ENCODE measurements at regions not wholly inside any gene's neighbourhood (a gene's known extent, or its start where the extent isn't known, plus 50 kb on each side); places are given as distances from the start of the nearest gene placed in this dataset.
"Not testable (repeated sequence)": the region's sequence is repeated elsewhere in the genome, so short reads cannot be mapped to it uniquely, and the experiment has no call there.

DNA sequence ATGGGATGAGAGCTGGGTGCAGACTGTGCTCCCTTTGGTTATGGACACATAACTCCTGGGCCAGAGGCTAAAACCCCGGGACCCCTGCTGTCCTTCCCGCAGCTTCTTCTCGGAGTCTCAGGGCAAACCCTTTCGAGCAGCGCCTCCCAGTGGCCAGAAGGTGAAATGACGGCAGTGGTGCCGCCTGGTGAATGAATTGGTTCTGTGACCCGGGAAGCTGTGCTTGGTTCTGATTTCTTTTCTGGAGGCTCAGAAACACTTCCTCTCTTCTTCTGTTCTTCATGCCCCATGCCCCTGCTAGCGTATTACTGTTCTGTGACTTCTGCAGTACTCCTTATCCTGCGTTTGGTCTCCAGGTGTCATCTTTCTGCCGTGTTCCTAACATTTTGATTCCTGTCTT is 104.7 kb upstream of the CCZ1B start:
- TF ChIP-seq, protein P1, sequence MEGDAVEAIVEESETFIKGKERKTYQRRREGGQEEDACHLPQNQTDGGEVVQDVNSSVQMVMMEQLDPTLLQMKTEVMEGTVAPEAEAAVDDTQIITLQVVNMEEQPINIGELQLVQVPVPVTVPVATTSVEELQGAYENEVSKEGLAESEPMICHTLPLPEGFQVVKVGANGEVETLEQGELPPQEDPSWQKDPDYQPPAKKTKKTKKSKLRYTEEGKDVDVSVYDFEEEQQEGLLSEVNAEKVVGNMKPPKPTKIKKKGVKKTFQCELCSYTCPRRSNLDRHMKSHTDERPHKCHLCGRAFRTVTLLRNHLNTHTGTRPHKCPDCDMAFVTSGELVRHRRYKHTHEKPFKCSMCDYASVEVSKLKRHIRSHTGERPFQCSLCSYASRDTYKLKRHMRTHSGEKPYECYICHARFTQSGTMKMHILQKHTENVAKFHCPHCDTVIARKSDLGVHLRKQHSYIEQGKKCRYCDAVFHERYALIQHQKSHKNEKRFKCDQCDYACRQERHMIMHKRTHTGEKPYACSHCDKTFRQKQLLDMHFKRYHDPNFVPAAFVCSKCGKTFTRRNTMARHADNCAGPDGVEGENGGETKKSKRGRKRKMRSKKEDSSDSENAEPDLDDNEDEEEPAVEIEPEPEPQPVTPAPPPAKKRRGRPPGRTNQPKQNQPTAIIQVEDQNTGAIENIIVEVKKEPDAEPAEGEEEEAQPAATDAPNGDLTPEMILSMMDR (conservative IDR thresholded peaks at IDR 0.05): peak; percentile 92
- not testable (repeated sequence) for H3K27ac ChIP-seq

DNA sequence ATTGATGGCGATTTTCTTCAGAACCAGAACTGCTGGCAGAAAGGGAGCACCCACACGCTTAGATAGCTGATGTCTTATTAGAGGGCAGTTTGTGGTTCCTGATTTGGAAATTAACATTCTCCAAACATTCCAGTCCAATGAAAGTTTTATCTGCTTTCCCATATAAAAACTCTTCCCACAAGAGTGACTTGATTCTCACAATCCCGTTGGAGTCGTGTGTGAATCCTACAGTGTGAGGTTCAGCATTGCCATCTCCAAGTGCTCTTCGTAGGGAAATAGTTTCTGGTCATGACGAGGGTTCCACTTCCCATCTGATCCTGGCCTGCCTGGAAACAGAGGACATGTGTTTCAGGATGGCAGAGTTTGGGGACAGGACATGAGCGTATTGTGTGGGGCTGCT is 105.4 kb upstream of the CCZ1B start:
- not testable (repeated sequence) for H3K27ac ChIP-seq

DNA sequence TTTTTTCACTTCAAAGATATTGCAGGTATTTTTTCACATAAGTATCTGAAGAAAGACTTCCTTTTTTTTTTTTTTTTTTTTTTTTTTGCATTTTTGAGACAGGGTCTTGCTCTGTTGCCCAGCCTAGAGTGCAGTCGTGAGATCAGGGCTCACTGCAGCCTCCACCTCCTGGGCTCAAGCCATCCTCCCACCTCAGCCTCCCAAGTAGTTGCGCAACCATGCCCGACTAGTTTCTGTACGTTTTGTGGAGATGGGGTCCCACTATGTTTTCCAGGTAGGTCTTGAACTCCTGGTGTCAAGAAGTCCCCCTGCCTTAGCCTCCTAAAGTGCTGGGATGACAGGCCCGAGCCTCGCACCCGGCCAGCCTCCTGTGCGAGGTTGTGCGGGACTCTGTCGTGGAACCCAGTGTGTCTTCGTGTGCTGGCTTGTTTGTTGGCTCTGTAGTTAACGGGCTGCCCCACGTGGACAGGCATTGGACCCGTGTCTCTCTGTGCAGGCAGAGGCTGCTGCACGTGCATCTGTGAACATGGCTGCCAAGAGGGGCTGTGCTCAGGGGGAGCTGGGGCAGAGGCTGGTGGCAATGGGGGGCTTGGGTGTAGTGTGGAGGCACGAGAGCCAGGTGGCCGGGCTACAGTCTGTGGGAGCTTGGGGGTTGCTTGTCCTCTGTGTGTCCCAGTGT is 108.0 kb upstream of the CCZ1B start:
- not testable (repeated sequence) for H3K27ac ChIP-seq

DNA sequence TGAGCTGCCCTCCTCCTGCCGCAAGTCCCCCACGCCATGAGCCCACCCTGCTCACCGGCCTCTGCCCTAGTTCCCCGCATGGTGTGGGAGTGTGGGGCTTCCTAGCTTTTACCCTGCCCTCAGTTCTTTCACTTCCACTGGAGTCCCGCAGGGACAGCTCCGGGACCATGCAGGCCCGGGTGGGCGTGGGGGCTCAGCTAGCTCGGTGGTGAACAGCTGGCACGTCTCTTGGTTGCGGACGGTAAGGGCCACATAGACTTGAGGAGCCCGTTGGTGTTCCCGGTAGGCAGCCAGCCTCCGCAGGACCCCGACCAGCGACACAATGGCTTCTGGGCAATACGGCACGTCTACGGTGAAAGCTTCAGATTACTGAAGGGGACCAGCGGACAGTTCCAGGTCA is 108.9 kb upstream of the CCZ1B start:
- H3K27ac ChIP-seq: no peak overlapping the region
- no peak for TF ChIP-seq ZFX (IDR thresholded peaks at IDR 0.05)
- TF ChIP-seq, protein P1 (conservative IDR thresholded peaks at IDR 0.05): no peak

DNA sequence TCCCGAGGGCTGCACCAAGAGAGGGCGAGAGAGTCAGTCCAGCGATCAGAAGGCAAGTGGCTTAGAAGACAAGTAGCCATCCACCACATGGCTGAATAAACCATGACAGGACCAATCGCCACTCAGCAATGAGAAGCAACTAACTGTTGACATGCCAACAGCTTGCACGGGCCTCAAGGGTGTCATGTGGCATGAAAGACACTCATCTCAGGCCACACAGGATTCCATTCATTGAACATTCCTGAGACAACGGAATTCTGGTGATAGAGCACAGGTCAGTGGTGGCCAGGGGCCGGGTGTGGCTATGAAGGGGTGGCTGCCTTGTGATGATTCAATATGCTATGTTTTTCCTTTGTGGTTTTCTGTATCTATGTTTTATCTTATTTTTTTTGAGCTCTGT is 110.6 kb upstream of the CCZ1B start:
- H3K27ac ChIP-seq: not testable (repeated sequence)

DNA sequence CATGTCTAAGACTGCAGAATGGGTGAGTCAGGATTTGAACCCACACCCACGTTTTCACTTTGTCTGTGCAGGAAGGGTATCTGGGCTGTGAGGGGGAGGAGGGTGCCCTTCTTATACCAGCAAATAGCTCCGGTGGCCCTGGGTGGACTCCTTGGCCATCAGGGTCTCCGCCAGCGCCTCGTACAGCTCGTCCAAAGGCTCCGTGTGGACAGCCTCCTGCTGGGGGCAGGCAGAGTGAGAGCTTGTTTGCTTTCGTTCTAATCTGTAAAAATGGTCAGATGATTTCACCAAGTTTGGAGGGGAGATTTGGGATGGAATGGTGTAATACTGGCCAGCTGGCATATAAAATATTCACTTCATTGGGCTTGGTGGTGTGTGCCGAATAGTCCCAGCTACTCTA is 111.7 kb upstream of the CCZ1B start:
- not testable (repeated sequence) for H3K27ac ChIP-seq

DNA sequence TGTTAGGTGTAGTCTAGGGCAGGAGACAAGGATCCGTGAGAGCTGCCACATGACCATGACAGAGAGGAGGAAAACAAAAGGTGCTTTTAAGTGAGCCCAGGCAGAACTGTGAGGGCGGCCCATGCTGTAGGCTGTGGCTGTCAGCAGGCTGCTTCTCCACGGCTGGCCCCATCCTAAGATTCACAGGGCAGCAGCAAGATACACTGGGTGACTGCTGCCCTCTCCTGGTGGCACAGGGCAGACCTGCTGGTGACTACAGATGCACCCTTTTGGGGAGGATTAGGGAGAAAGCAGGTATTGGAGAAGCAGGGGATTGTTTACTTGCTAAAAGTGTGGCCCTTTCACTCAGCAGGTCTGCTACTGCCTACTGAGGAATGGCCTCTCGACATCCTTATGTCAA is 112.2 kb upstream of the CCZ1B start:
- H3K27ac ChIP-seq: not testable (repeated sequence)
- TF ChIP-seq, protein P1 (conservative IDR thresholded peaks at IDR 0.05): peak; percentile 76

DNA sequence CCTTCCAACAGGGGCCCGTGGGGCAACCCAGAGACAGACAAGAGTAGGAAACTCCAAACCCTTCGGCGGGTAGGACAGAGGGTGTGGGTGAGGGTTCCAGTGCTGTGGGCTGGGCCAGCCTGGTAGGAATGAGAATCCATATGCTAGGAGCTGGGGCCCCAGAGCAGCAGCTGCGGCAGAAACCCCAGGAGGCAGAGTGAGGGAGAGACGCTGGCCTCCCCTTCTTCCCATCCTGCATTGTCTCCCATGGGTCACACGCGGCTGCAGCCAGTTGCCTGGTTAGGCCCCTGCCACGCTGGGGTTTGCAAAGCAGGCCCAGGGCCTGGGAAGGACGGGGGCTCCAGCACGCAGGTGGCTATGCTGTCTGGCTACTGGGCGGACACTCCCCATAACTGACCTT is 113.1 kb upstream of the CCZ1B start:
- H3K27ac ChIP-seq: not testable (repeated sequence)

DNA sequence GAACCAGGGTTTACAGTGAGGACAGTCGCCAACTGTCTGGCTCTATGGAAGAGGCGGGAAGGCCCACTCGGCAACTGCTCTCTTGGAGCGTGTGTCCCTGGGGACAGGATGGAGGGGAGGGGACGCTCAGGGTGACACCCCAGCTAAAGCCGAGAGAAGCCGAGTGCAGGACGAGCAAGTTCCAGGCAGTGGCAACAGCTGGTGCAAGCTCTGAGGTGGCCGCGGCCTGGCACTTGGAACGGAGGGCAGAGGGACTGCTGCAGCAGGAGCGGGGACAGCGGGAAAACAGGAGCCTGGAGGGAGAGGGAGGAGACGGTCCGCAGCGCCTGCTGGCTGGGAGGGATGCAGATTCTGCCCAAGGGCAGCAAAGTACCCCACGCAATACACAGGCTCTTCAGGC is 113.8 kb upstream of the CCZ1B start:
- not testable (repeated sequence) for H3K27ac ChIP-seq

DNA sequence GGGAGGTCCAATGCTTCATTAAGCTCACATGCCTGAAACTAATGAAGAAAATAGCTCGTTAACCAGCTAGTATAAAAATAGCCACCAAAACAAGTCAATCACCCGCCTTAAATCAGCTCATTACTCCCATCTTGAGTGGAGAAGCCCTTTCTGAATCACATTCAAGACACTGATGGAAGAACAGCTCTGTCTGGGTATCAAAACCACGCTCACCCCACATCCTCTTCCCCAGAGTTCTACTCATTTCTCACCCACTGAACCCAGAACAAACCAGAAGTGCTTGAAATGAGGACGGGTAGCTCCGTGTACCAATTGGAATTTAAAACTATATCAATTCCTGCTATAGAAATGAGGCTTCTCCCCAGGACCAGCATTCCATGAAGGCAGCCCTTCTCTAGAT is 120.8 kb upstream of the CCZ1B start:
- not testable (repeated sequence) for H3K27ac ChIP-seq

DNA sequence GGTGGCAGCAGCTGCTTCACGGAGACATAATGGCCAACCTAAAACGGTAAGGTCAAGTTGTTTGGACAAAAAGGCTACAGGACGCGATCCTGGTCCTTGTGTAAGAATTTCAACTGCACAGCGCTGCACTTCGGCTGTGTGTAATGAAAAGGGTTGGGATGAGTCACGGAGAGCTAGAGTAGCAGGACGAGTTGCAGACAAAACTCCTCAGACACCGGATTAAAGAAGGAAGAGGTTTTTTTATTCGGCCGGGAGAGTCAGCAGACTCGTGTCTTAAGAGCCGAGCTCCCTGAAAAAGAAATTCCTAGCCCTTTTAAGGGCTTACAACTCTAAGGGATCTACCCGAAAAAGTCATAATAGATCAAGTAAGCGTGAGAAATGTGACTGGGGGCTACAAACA is 124.2 kb upstream of the CCZ1B start:
- not testable (repeated sequence) for H3K27ac ChIP-seq

DNA sequence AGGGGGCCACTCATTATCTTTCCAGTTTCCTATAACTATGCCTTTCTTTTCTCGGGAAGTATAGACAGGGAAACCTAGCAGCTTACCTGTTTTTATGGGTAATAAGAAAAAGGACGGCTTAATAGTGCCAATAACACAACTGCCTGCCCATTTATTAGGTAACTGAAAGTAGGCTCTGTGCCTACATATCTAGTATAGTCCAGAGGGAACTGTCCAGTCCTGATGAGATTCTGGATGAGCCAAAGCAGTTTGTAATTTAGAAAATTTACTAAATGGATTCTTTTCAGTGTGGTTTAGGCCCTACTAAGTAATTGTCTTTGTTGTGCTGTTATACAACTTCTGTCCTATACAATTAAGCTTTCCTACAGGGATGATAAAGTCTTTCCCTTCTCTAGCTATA is 125.5 kb upstream of the CCZ1B start:
- H3K27ac ChIP-seq: not testable (repeated sequence)

DNA sequence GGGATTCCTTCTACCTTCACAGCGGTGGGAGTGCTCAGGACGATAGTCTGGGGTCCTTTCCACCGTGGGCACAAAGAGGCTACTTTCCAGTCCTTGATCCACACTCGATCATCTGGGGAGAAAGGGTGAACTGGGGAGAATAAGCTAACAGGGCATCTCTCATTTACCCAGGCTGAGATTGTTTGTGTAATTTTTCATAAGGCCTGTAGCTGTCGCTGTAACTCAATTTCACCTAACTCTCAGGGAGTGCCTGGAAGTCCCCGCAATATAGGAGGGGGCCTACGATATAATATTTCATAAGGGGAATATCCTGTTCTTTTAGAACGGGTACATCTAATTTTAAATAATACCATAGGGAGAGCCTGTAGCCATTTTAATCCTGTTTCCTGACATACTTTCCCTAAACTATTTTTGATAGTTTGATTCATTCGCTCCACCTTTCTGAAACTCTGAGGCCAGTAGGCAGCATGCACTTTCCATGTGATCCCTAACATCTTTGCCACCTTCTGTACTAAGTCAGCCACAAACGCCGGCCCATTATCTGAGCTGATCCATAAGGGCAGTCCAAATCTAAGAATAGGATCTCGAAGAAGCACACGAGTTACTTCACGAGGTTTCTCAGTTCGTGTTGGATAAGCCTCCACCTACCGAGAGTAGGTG is 127.2 kb upstream of the CCZ1B start:
- peak overlapping the region; percentile 48 for H3K27ac ChIP-seq
- TF ChIP-seq, protein P1 (conservative IDR thresholded peaks at IDR 0.05): peak; percentile 84

DNA sequence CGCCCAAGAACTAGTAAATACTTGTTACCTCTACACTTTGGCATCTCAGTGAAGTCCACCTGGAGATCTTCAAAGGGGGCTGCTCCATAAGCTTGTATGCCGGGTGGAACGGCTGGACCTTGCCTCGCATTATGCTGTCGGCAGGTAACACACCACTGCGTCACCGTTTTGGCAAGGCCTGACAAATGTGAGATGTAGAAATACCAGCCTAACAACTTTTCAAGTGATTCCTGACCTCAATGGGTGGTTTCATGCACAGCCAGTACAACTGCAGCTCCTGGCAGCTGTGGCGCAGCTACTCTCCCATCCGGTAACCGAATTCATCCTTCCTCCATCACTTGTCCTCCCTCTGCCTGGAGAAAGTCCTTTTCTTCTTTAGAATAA is 127.7 kb upstream of the CCZ1B start:
- peak overlapping the region; percentile 48 for H3K27ac ChIP-seq

DNA sequence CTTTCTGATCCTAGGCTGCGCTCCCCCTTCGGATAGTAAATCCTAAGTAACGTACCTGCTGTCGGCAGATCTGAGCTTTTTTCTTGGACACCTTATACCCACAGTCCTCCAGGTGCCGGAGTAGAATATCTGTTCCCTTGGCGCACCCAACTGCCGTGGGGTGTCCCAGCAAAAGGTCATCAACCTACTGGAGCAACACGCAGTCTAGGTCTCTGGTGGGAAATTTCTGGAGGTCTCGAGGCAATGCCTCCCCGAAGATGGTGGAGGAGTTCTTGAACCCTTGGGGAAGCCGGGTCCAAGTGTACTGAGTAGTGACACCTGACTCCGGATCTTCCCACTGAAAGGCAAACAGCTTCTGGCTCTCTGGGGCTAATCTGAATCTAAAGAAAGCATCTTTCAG is 129.3 kb upstream of the CCZ1B start:
- H3K27ac ChIP-seq: not testable (repeated sequence)

DNA sequence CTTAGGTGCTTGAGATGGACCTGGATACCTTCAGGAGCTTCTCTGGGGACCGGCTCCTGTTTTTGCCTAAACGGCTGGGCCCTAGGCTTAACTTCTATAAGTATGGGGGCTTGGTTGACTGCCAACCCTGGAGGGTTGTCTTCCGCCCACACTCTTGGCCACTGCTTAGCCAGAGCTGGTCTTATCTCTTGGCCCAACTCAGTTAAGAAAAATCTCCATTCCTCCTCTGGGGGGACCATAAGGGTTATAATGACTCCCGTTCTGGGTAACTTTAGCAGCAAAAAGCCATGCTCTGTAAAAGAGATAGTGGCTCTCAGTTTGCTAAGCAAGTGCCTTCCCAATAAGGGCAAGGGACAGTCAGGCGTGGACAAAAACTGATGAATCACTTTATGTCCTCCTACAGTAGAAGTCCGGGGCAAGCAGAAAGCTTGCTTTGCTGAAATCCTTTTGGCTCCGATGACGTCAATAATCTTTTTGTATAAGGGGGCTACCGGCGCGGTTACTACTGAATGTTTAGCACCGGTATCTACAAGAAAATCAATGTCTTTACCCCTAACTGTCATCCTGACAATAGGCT is 130.0 kb upstream of the CCZ1B start:
- H3K27ac ChIP-seq: not testable (repeated sequence)

DNA sequence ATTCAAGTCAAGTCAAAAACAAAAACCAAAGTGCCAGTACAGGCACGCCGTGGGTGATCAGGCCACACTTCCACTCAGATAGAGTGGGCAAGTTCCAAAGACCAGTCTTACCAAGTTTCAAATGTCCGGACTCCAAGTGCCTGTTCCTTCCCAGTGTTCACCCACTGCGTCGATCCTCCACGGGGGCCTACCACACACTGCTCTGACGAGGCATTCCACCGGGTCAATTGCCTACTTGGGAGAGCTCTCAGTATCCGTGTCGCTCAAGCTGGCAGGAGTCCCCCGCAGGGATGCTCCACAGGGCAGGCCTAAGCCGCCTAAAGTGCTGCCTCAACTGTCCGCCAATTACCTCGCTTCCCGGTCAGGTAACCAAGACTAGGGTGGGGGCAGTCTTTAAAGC is 132.3 kb upstream of the CCZ1B start:
- not testable (repeated sequence) for H3K27ac ChIP-seq
